ENCODE measurements at regions not wholly inside any gene's neighbourhood (a gene's known extent, or its start where the extent isn't known, plus 50 kb on each side); places are given as distances from the start of the nearest gene placed in this dataset.

DNA sequence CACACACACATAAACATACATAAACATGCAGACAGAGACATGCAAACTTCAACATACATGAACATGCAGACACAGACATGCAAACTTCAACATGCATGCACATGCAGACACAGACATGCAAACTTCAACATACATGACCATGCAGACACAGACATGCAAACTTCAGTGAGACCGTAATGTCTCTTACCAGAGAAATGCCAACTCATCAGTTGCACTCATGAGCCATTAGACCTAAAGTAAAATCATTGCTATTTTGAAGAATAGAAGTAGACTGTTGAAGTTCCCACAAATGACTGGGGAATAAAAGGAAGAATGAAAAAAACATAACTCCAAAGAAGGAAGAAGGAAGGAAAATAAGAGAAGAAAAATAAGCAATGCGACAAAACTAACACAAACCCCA lies 1044.0 kb upstream of the TMEM132C start:
- TF ChIP-seq, protein P1, sequence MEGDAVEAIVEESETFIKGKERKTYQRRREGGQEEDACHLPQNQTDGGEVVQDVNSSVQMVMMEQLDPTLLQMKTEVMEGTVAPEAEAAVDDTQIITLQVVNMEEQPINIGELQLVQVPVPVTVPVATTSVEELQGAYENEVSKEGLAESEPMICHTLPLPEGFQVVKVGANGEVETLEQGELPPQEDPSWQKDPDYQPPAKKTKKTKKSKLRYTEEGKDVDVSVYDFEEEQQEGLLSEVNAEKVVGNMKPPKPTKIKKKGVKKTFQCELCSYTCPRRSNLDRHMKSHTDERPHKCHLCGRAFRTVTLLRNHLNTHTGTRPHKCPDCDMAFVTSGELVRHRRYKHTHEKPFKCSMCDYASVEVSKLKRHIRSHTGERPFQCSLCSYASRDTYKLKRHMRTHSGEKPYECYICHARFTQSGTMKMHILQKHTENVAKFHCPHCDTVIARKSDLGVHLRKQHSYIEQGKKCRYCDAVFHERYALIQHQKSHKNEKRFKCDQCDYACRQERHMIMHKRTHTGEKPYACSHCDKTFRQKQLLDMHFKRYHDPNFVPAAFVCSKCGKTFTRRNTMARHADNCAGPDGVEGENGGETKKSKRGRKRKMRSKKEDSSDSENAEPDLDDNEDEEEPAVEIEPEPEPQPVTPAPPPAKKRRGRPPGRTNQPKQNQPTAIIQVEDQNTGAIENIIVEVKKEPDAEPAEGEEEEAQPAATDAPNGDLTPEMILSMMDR (IDR thresholded peaks at IDR 0.05; ENCODE audit: low read depth, low read length) = no peak
- TF ChIP-seq POLR2A (IDR thresholded peaks at IDR 0.05; ENCODE audit: extremely low read depth, insufficient read length) (no peak), MYC (IDR thresholded peaks at IDR 0.05; ENCODE audit: low read depth, low read length) (no peak)
